ENCODE measurements at regions not wholly inside any gene's neighbourhood (a gene's known extent, or its start where the extent isn't known, plus 50 kb on each side); places are given as distances from the start of the nearest gene placed in this dataset.
"Not testable (repeated sequence)": the region's sequence is repeated elsewhere in the genome, so short reads cannot be mapped to it uniquely, and the experiment has no call there.

DNA sequence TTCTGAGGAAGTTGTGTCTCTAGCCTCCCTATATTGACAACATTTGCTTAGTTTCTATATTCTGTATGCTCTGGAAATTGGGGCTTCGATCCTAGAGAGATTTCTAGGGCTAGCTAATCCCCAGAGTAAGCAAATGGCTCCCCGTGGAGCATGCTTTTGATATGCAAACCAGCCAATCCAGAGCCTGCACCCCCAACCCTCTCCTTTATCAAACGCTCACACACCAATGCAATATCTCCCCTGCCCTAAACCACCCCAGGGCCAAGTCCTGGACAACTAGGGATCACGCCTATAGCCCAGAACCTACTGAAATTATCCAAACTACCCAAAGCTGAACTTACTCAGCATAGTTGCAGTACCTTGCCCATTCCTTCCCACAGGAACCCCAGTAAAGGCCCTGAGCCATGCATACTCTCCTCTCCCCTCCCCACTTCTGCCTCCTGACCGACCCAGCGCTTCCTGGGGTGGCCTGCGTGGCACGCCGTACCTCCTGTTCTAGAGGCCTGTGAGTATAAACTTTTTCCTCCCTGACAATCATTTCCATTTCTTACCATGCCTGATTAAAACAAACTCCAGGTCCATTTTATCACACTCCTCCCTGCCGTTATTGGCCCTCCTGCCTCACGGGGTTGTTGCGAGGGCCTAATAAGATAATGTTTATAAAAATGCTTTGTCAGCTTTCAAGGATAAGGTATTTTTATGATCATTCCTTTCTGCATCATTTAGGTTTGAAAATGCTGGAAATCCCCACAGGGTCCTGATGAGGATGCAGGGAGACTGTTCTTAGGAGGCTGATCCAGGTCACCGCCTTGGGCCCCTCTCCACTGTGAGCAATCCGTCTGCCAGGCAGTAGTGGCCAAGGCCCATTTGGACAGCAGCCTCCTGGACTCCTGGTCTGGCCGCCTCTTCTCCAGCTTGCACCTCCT, 102.7 kb downstream of the TENT5C start:
- no peak for DNase-seq

DNA sequence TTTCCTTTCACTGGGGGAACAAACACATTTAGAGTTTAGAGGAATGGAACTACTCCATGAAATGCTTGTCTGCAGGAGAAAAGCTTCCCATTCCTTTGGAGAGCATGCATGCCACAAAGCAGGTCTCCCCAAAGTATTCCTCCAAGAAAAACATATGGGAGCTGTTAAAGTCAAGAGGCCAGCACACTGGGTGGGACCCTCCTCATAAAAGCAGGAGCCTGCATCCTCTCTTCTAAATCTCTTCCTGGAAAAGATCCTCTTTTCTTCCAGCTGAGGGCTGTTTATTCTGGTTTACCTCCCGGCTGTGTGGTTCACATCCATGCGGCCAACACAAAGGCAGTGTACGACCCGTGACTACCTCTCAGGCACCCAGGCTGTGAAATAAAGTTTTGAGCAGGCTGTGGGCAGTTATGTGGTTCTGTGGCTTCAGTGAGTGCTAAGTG, 103.4 kb downstream of the TENT5C start:
- DNase-seq, result no peak

DNA sequence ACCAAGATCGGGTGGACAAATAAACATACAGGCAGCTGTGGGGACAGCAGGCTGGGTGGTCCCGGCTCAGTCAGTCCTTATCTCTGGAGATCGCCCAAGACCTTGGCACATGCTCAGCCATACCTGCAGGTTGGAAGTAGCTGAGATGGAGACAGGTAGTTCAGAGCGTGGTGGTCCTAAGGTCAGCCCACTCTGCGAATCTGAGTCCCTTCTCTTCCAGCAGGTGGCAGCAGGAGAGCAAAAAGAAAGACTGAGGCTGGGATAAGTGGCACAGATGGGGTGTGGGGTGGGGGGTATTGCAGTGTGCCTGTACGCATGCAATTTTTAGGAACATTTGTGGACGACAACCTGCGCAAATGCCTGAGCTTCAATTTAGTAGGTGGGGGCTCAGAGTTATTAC, 104.9 kb downstream of the TENT5C start:
- no peak for DNase-seq

DNA sequence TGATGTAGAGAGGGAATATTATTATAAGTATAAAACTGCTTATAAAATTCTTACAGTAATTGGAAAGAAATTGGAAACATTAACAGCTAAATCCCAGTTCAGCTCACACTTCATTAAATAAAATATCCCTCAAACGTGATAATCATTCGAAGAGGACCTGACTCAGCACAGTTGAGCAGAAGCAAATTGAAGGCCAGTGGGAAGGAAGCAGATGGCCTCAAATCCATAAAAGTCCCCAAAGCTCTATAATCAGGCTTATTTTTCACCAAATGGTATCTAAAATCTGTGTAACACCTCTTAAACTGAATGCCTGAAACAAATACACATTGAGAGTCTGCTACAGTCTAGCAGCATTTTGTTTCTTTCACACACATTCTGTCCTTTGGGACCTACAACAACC, 106.8 kb downstream of the TENT5C start:
- DNase-seq, result no peak

DNA sequence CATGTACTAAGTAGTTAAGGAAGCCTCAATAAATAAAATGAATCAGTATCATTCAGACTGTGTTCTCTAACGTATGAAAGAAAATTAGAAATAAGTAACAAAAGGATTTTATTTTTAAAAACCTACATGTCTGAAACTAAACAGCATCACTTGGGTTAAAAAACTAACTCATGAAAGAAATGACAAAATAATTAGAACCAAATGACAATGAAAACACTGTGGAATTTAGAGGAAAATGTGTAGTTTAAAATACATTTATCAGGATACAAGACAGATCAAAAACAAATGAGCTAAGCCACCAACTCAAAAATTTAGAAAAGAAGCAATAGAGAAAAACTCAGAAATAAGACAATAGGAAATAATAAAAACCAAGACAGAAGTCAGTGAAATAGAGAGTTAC, 108.7 kb downstream of the TENT5C start:
- DNase-seq, result no peak

- DNase-seq, result not testable (repeated sequence)
These were observed 110.2 kb downstream of the TENT5C start for GRCh38 chr1:117716030-117716429.

DNA sequence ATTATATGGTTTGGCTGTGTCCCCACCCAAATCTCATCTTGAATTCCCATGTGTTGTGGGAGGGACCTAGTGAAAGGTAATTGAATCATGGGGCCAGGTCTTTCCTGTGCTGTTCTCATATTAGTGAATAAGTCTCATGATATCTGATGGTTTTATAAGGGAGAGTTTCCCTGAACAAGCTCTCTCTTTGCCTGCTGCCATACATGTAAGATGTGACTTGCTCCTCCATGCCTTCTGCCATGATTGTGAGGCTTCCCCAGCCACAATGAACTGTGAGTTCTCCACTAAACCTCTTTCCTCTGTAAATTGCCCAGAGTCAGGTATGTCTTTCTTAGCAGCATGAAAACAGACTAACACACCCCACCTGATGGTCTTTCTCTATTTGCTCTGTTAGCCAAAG, 112.1 kb downstream of the TENT5C start:
- DNase-seq, result not testable (repeated sequence)

GRCh38 chr1:117718596-117718995, 112.7 kb downstream of the TENT5C start:
- DNase-seq, result not testable (repeated sequence)

- no peak for DNase-seq
These were observed 113.2 kb downstream of the TENT5C start for GRCh38 chr1:117719004-117719403.

- no peak for DNase-seq
These were observed 126.4 kb downstream of the TENT5C start for GRCh38 chr1:117732065-117732797.

- no peak for DNase-seq
These were observed 127.1 kb downstream of the TENT5C start for GRCh38 chr1:117732956-117733355.

GRCh38 chr1:117734403-117734802, 128.6 kb downstream of the TENT5C start:
- DNase-seq, result no peak

GRCh38 chr1:117735045-117735992, 129.5 kb downstream of the TENT5C start:
- peak; percentile 19 for DNase-seq

DNA sequence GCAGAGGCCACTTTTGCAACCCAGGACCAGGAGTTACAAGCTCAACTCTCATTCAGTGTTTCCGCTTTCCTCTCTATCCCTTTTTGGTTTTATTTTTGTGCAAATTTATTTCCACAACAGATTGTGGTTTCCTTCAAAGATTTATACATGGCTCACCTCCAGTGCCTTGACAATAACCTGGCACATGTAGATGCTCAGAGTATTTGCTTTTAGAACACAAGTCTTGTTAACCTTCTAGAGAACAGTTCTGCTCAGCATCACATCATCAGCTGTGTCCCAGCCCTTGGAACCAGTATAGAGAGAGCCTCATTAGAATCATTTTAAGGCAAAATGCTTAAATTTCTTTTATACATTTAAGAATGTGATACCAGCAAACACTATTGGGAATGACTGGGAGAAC, 133.7 kb downstream of the TENT5C start:
- DNase-seq, result no peak

GRCh38 chr1:117740496-117740895, 134.6 kb downstream of the TENT5C start:
- no peak for DNase-seq

DNA sequence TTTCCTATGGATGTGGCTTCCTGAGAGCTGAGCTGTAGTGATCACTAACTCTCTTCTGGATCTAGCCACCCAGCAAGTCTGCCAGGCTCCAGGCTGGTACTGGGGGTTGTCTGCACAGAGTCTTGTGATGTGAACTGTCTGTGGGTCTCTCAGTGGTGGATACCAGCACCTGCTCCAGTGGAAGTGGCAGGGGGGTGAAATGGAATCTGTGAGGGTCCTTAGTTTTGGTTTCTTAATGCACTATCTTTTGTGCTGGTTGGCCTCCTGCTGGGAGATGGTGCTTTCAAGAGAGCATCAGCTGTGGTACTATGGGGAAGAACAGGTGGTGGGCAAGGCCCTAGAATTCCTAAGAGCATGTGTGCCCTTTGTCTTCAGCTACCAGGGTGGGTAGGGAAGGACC, 140.7 kb downstream of the TENT5C start:
- not testable (repeated sequence) for DNase-seq

GRCh38 chr1:117747605-117748004, 141.8 kb downstream of the TENT5C start:
- DNase-seq, result no peak

- DNase-seq, result no peak
These were observed 145.5 kb downstream of the TENT5C start for GRCh38 chr1:117751321-117751720.

DNA sequence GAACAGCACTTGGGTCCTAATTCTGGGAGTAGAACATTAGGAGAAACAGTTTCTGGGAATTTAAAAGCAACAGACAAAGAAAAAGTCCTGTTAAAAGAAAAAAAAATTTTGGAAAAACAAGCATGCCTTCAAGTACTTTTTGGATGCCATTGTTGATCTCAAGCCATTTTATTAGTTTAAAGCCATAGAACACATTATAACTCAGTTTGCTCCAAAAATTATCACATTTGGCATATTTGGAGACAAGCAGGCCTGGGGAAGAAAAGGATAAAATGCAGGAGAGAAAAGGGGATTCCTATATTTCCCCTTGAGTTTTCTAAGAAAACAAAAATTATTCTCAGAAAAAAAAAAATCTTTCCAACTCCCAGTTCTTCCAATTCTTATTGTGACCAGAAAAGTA, 146.8 kb downstream of the TENT5C start:
- DNase-seq, result no peak

GRCh38 chr1:117753232-117753631, 147.4 kb downstream of the TENT5C start:
- no peak for DNase-seq

DNA sequence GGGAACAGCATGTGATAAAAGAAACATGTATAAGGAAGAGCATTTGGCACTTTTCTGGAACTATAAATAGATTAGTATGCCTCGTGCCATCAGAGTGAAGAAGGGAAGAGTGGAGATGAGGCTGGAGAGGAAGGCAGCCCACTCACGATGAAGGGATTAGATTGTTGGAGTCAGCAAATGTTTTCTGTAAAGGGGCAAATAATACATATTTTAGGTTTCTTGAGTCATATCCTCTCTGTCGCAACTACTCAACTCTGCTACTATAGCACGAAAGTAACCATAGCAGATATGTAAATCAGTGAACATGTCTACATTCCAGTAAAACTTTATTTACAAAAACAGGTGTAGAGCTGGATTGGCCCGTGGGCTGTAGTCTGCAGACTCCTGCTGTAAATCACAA, 147.8 kb downstream of the TENT5C start:
- DNase-seq, result no peak

- DNase-seq, result peak; percentile 66
These were observed 148.5 kb downstream of the TENT5C start for GRCh38 chr1:117754061-117754969.
